MM.1S (cell line): ENCODE measurements at regions not wholly inside any gene's neighbourhood (a gene's known extent, or its start where the extent isn't known, plus 50 kb on each side); places are given as distances from the start of the nearest gene placed in this dataset.

Experiments used
- DNase-seq: peaks from one replicate; pipeline ENCODE4 v3.0.0-alpha.2; 2015
- H2AFZ ChIP-seq: fragments of 300-600 bp; sonication (generic); 2 replicates; pipeline ENCODE4 v1.6.0; 2016; ENCODE audit warnings: antibody characterized with exemption, low read length
- H3F3A ChIP-seq: fragments of 300-600 bp; sonication (generic); 2 replicates; pipeline ENCODE4 v1.6.1; 2016; ENCODE audit warnings: mild to moderate bottlenecking, antibody characterized with exemption, low read length, moderate library complexity, mixed read lengths; ENCODE audit not compliant: insufficient read depth
- H3K27ac ChIP-seq: fragments of 300-600 bp; sonication (generic); 2 replicates; pipeline ENCODE4 v1.5.1; 2016; ENCODE audit warnings: mild to moderate bottlenecking, low read length
- H3K27me3 ChIP-seq: fragments of 300-600 bp; sonication (generic); replicated peaks from 2 replicates; pipeline ENCODE4 v1.6.0; 2016; ENCODE audit warnings: low read length; ENCODE audit not compliant: insufficient read depth
- H3K36me3 ChIP-seq: fragments of 300-600 bp; sonication (generic); replicated peaks from 2 replicates; pipeline ENCODE4 v1.6.1; 2016; ENCODE audit warnings: mild to moderate bottlenecking, low read length, mixed read lengths; ENCODE audit not compliant: insufficient read depth
- H3K4me1 ChIP-seq: fragments of 300-600 bp; sonication (generic); 2 replicates; pipeline ENCODE4 v1.6.1; 2016; ENCODE audit warnings: low read length, mixed read lengths
- H3K4me2 ChIP-seq: fragments of 300-600 bp; sonication (generic); 2 replicates; pipeline ENCODE4 v1.6.0; 2016; ENCODE audit warnings: low read depth, low read length
- H3K4me3 ChIP-seq: fragments of 300-600 bp; sonication (generic); 2 replicates; pipeline ENCODE4 v1.5.1; 2016; ENCODE audit warnings: low read length, mixed read lengths
- H3K79me2 ChIP-seq: fragments of 300-600 bp; sonication (generic); 2 replicates; pipeline ENCODE4 v1.6.1; 2016; ENCODE audit warnings: mixed run types, low read length, mixed read lengths
- H3K9ac ChIP-seq: fragments of 300-600 bp; sonication (generic); 2 replicates; pipeline ENCODE4 v1.6.1; 2016; ENCODE audit warnings: low read length, mixed read lengths
- H3K9me2 ChIP-seq: fragments of 300-600 bp; sonication (generic); replicated peaks from 2 replicates; pipeline ENCODE4 v1.6.1; 2016; ENCODE audit warnings: mild to moderate bottlenecking, low read length, mixed read lengths; ENCODE audit not compliant: insufficient read depth
- H3K9me3 ChIP-seq: fragments of 300-600 bp; sonication (generic); replicated peaks from 2 replicates; pipeline ENCODE4 v1.6.1; 2016; ENCODE audit warnings: mild to moderate bottlenecking, low read length, mixed read lengths; ENCODE audit not compliant: insufficient read depth
- H4K20me1 ChIP-seq: fragments of 300-600 bp; sonication (generic); 2 replicates; pipeline ENCODE4 v1.6.1; 2016; ENCODE audit warnings: mild to moderate bottlenecking, low read length, moderate library complexity, mixed read lengths; ENCODE audit not compliant: insufficient read depth
- EZH2 ChIP-seq: fragments of 300-600 bp; sonication (generic); optimal IDR thresholded peaks from 2 replicates; pipeline ENCODE3; 2017; ENCODE audit warnings: low read depth, mild to moderate bottlenecking, antibody characterized with exemption, low read length, mixed read lengths
- EZH2phosphoT487 ChIP-seq: fragments of 300-600 bp; sonication (generic); IDR thresholded peaks from 2 replicates; pipeline ENCODE4 v1.6.1; 2018; ENCODE audit warnings: antibody characterized with exemption, low read length
- TF ChIP-seq, protein P1 (sequence below): fragments of 300-600 bp; sonication (generic); IDR thresholded peaks from 2 replicates; pipeline ENCODE4 v1.5.1; 2016; ENCODE audit warnings: antibody characterized with exemption, low read length, mixed read lengths

GRCh38 chr15:70313099-70314017 lies 215.6 kb upstream of the TLE3 start:
- peaks cover 2% of the 10 kb centered on the region for H3K4me1 ChIP-seq
- TF ChIP-seq EZH2phosphoT487 (no peak), EZH2 (no peak)
- TF ChIP-seq, protein P1, sequence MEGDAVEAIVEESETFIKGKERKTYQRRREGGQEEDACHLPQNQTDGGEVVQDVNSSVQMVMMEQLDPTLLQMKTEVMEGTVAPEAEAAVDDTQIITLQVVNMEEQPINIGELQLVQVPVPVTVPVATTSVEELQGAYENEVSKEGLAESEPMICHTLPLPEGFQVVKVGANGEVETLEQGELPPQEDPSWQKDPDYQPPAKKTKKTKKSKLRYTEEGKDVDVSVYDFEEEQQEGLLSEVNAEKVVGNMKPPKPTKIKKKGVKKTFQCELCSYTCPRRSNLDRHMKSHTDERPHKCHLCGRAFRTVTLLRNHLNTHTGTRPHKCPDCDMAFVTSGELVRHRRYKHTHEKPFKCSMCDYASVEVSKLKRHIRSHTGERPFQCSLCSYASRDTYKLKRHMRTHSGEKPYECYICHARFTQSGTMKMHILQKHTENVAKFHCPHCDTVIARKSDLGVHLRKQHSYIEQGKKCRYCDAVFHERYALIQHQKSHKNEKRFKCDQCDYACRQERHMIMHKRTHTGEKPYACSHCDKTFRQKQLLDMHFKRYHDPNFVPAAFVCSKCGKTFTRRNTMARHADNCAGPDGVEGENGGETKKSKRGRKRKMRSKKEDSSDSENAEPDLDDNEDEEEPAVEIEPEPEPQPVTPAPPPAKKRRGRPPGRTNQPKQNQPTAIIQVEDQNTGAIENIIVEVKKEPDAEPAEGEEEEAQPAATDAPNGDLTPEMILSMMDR: no peak
- no peaks in the 10 kb centered on the region for H3K27me3 ChIP-seq
- no peak overlapping the region for H2AFZ ChIP-seq
- no peaks in the 10 kb centered on the region for H4K20me1 ChIP-seq
- no peak overlapping the region for H3K4me2 ChIP-seq
- H3K9ac ChIP-seq: no peak overlapping the region
- no peaks in the 10 kb centered on the region for H3K9me2 ChIP-seq
- no peaks in the 10 kb centered on the region for H3K79me2 ChIP-seq
- H3F3A ChIP-seq: no peaks in the 10 kb centered on the region; the same call in 1 of the 2 replicates
- H3K36me3 ChIP-seq: no peaks in the 10 kb centered on the region
- no peak overlapping the region for H3K27ac ChIP-seq
- DNase-seq: no peak
- H3K4me3 ChIP-seq: no peak overlapping the region
- no peaks in the 10 kb centered on the region for H3K9me3 ChIP-seq

GRCh38 chr15:70311821-70312220 lies 214.1 kb upstream of the TLE3 start:
- Histone ChIP-seq H3K9me3 (no peaks in the 10 kb centered on the region), H3K9me2 (no peaks in the 10 kb centered on the region), H3K4me3 (no peak overlapping the region), H3F3A (no peaks in the 10 kb centered on the region), H4K20me1 (no peaks in the 10 kb centered on the region), H3K27me3 (no peaks in the 10 kb centered on the region), H2AFZ (no peak overlapping the region), H3K4me2 (no peak overlapping the region), H3K27ac (no peak overlapping the region), H3K9ac (no peak overlapping the region), H3K79me2 (no peaks in the 10 kb centered on the region), H3K4me1 (no peaks in the 10 kb centered on the region), H3K36me3 (no peaks in the 10 kb centered on the region)
- TF ChIP-seq, protein P1: no peak
- no peak for TF ChIP-seq EZH2
- TF ChIP-seq EZH2phosphoT487: no peak
- no peak for DNase-seq

- H3K9me3 ChIP-seq: no peaks in the 10 kb centered on the region
- no peak overlapping the region for H3K4me2 ChIP-seq
- H3K9me2 ChIP-seq: no peaks in the 10 kb centered on the region
- no peaks in the 10 kb centered on the region for H3K36me3 ChIP-seq
- no peak overlapping the region for H2AFZ ChIP-seq
- no peak overlapping the region for H3K27ac ChIP-seq
- no peaks in the 10 kb centered on the region for H3K27me3 ChIP-seq
- H3F3A ChIP-seq: no peaks in the 10 kb centered on the region
- H3K9ac ChIP-seq: no peak overlapping the region
- no peaks in the 10 kb centered on the region for H3K79me2 ChIP-seq
- H3K4me1 ChIP-seq: no peaks in the 10 kb centered on the region
- DNase-seq: no peak
- no peaks in the 10 kb centered on the region for H4K20me1 ChIP-seq
- no peak overlapping the region for H3K4me3 ChIP-seq
- no peak for TF ChIP-seq EZH2
- TF ChIP-seq, protein P1: no peak
- TF ChIP-seq EZH2phosphoT487: no peak
Measured at GRCh38 chr15:70309716-70310115, 212.0 kb upstream of the TLE3 start.
